Ectodermal cell (in vitro differentiated cells): ENCODE measurements at regions not wholly inside any gene's neighbourhood (a gene's known extent, or its start where the extent isn't known, plus 50 kb on each side); places are given as distances from the start of the nearest gene placed in this dataset.

ENCODE experiments used
- H3K27ac ChIP-seq: 2 replicates; pipeline ENCODE4 v1.7.0; 2013; ENCODE audit warnings: mild to moderate bottlenecking, low read depth, low read length; ENCODE audit not compliant: insufficient read depth, poor library complexity, severe bottlenecking
- H3K27me3 ChIP-seq: 2 replicates; pipeline ENCODE4 v1.7.0; 2013; ENCODE audit warnings: mild to moderate bottlenecking, low read length; ENCODE audit not compliant: insufficient read depth, control insufficient read depth, poor library complexity, severe bottlenecking
- H3K36me3 ChIP-seq: one replicate; pipeline ENCODE4 v1.7.0; 2013; ENCODE audit warnings: low read length; ENCODE audit not compliant: control insufficient read depth, insufficient read depth
- H3K4me1 ChIP-seq: one replicate; pipeline ENCODE4 v1.7.0; 2013; ENCODE audit warnings: low read length; ENCODE audit not compliant: control insufficient read depth, insufficient read depth
- H3K4me3 ChIP-seq: 2 replicates; pipeline ENCODE4 v1.7.0; 2013; ENCODE audit warnings: low read depth, low read length, control low read depth; ENCODE audit not compliant: insufficient read depth
- H3K9me3 ChIP-seq: 2 replicates; pipeline ENCODE4 v1.7.0; 2013; ENCODE audit warnings: mild to moderate bottlenecking, low read length, moderate library complexity; ENCODE audit not compliant: control insufficient read depth
- WGBS, 2 experiments: methylation state at CpG; one replicate each; pipeline ENCODE4 v1.1.7; 2013; ENCODE audit warnings: missing lambda C conversion rate in 2 of 2; 5-methylcytosine and 5-hydroxymethylcytosine counted together

GRCh38 chr22:48057116-48057835, 1294.8 kb downstream of the TBC1D22A start:
- no peaks in the 10 kb centered on the region for H3K36me3 ChIP-seq
- H3K4me3 ChIP-seq, result no peak overlapping the region
- H3K9me3 ChIP-seq, result no peaks in the 10 kb centered on the region
- H3K27ac ChIP-seq, result no peak overlapping the region
- H3K27me3 ChIP-seq, result no peaks in the 10 kb centered on the region
- H3K4me1 ChIP-seq, result no peaks in the 10 kb centered on the region
- WGBS, 2 experiments, result 90 to 93% methylated on average over 22 of the region's 22 CpGs

- H3K36me3 ChIP-seq, result no peaks in the 10 kb centered on the region
- H3K9me3 ChIP-seq, result no peaks in the 10 kb centered on the region
- H3K27me3 ChIP-seq, result no peaks in the 10 kb centered on the region
- H3K4me1 ChIP-seq, result no peaks in the 10 kb centered on the region
- no peak overlapping the region for H3K4me3 ChIP-seq
- no peak overlapping the region for H3K27ac ChIP-seq
- WGBS, 2 experiments, result 95 to 97% methylated on average over 11 of the region's 11 CpGs
Measured at GRCh38 chr22:48055827-48056226, 1293.4 kb downstream of the TBC1D22A start.

GRCh38 chr22:48055185-48055584, 1292.7 kb downstream of the TBC1D22A start:
- WGBS, 2 experiments, result 90 to 93% methylated on average over 1 of the region's 1 CpG
- no peak overlapping the region for H3K4me3 ChIP-seq
- no peaks in the 10 kb centered on the region for H3K9me3 ChIP-seq

GRCh38 chr22:48054596-48054995, 1292.1 kb downstream of the TBC1D22A start:
- no peak overlapping the region for H3K4me3 ChIP-seq
- no peaks in the 10 kb centered on the region for H3K27me3 ChIP-seq
- no peaks in the 10 kb centered on the region for H3K36me3 ChIP-seq
- H3K9me3 ChIP-seq, result no peaks in the 10 kb centered on the region
- WGBS, 2 experiments, result 92 to 93% methylated on average over 14 of the region's 14 CpGs
- no peaks in the 10 kb centered on the region for H3K4me1 ChIP-seq
- H3K27ac ChIP-seq, result no peak overlapping the region

More at GRCh38 chr22:48055185-48055584, 1292.7 kb downstream of the TBC1D22A start:
- Histone ChIP-seq H3K36me3 (no peaks in the 10 kb centered on the region), H3K27me3 (no peaks in the 10 kb centered on the region), H3K27ac (no peak overlapping the region), H3K4me1 (no peaks in the 10 kb centered on the region)

- no peaks in the 10 kb centered on the region for H3K9me3 ChIP-seq
- H3K27me3 ChIP-seq, result no peaks in the 10 kb centered on the region
- WGBS, 2 experiments, result 94 to 95% methylated on average over 8 of the region's 8 CpGs
- no peak overlapping the region for H3K4me3 ChIP-seq
- H3K4me1 ChIP-seq, result no peaks in the 10 kb centered on the region
- H3K27ac ChIP-seq, result no peak overlapping the region
- H3K36me3 ChIP-seq, result no peaks in the 10 kb centered on the region
Measured at GRCh38 chr22:48053973-48054372, 1291.5 kb downstream of the TBC1D22A start.

GRCh38 chr22:48053486-48053885, 1291.0 kb downstream of the TBC1D22A start:
- Histone ChIP-seq H3K27me3 (no peaks in the 10 kb centered on the region), H3K36me3 (no peaks in the 10 kb centered on the region), H3K9me3 (no peaks in the 10 kb centered on the region), H3K4me1 (no peaks in the 10 kb centered on the region), H3K27ac (no peak overlapping the region), H3K4me3 (no peak overlapping the region)
- WGBS, 2 experiments, result 92 to 94% methylated on average over 7 of the region's 7 CpGs

- no peak overlapping the region for H3K27ac ChIP-seq
- no peaks in the 10 kb centered on the region for H3K4me1 ChIP-seq
- no peaks in the 10 kb centered on the region for H3K9me3 ChIP-seq
- H3K36me3 ChIP-seq, result no peaks in the 10 kb centered on the region
- H3K27me3 ChIP-seq, result no peaks in the 10 kb centered on the region
- H3K4me3 ChIP-seq, result no peak overlapping the region
- 95 to 96% methylated on average over 7 of the region's 7 CpGs for WGBS, 2 experiments
Measured at GRCh38 chr22:48052621-48052890, 1290.1 kb downstream of the TBC1D22A start.

- Histone ChIP-seq H3K4me3 (no peak overlapping the region), H3K4me1 (no peaks in the 10 kb centered on the region), H3K9me3 (no peaks in the 10 kb centered on the region), H3K27me3 (no peaks in the 10 kb centered on the region), H3K27ac (no peak overlapping the region), H3K36me3 (no peaks in the 10 kb centered on the region)
- 94% methylated on average over 11 of the region's 11 CpGs for WGBS, 2 experiments
Measured at GRCh38 chr22:48051796-48052620, 1289.6 kb downstream of the TBC1D22A start.

GRCh38 chr22:48050836-48051235, 1288.4 kb downstream of the TBC1D22A start:
- no peaks in the 10 kb centered on the region for H3K36me3 ChIP-seq
- no peaks in the 10 kb centered on the region for H3K27me3 ChIP-seq
- H3K4me1 ChIP-seq, result no peaks in the 10 kb centered on the region
- H3K9me3 ChIP-seq, result no peaks in the 10 kb centered on the region
- H3K4me3 ChIP-seq, result no peak overlapping the region
- 92 to 95% methylated on average over 7 of the region's 7 CpGs for WGBS, 2 experiments
- H3K27ac ChIP-seq, result no peak overlapping the region

- 83 to 84% methylated on average over 10 of the region's 10 CpGs for WGBS, 2 experiments
- Histone ChIP-seq H3K36me3 (no peaks in the 10 kb centered on the region), H3K4me1 (no peaks in the 10 kb centered on the region), H3K27me3 (no peaks in the 10 kb centered on the region), H3K4me3 (no peak overlapping the region), H3K27ac (no peak overlapping the region), H3K9me3 (no peaks in the 10 kb centered on the region)
Measured at GRCh38 chr22:48049116-48049515, 1286.7 kb downstream of the TBC1D22A start.
